ENCODE measurements at regions not wholly inside any gene's neighbourhood (a gene's known extent, or its start where the extent isn't known, plus 50 kb on each side); places are given as distances from the start of the nearest gene placed in this dataset.
A peak's percentile ranks its signal among the peaks of the same experiment; 100 is the strongest.

- no peak for DNase-seq
Observed at GRCh38 chr4:108398316-108398715, 222.1 kb upstream of the RPL34 start.

- no peak for DNase-seq
Observed at GRCh38 chr4:108397850-108398249, 222.5 kb upstream of the RPL34 start.

DNA sequence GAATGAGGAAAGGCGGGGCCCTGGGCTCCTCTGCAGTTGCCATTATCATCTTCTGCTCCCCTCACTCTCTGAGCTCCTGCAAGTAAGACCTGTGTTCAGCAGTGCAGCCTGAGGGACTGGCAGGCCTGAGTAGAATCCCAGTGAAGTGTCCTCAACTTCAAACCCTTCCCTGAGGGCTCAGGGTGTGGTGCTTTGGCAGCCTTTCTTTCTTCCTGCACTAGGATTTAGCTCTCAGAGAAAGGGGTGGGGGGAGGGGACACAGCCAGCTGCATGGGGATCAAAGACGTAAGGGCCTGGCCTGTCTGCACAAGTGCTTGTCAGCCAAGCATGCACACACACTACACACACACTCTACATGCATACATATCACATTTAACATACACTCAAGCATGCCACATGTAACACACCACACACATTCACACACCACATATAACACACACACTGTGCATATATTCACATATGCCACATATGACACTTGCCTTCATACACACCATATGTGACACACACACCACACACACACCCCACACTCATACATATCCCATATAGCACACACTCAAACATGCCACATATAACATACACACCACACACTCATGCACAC lies 223.4 kb upstream of the RPL34 start:
- DNase-seq: peak; percentile 25

- DNase-seq: no peak
Observed at GRCh38 chr4:108395786-108396185, 224.6 kb upstream of the RPL34 start.

- no peak for DNase-seq
Observed at GRCh38 chr4:108393890-108394472, 225.2 kb upstream of the LEF1 start.

GRCh38 chr4:108391701-108392455 lies 223.1 kb upstream of the LEF1 start:
- DNase-seq: no peak

DNA sequence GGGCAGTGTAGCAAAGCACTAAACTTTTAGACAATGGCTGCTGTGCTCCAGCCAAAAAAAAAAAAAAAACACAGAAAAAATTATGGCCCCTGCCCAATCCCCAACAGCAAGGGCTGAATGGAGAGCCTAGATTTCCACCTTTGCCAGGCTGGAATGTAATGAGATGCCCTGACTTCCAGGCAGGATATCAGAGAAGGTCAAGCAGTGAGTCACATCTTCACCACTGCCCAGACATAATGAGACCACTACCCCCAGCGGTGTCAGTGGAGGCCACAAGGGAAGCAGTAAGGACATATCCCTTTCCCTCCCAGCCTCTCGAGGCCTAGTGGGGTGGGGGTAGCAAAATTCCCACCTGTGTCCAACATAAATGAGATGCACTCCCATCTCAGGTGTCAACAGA lies 216.3 kb upstream of the LEF1 start:
- no peak for DNase-seq

DNA sequence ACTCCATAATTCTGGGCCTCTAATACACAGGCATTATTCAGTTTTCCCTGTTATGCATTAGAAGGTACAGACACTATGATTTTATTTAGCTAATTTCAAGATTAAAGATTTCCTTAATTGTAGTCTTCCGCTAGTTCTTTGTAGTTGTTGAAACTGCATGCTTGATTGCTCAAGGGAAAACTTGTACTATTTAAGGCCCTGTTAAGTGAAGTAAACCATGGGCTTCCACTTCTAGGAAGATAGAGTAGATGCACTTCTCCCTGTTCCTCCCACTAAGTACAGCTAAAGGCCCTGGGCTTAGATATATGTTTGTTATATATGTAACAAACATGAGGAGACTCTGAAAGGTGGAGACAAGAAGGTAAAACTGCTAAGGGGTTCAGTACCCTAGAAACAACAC lies 215.8 kb upstream of the LEF1 start:
- no peak for DNase-seq

GRCh38 chr4:108383157-108383556 lies 214.4 kb upstream of the LEF1 start:
- no peak for DNase-seq

DNA sequence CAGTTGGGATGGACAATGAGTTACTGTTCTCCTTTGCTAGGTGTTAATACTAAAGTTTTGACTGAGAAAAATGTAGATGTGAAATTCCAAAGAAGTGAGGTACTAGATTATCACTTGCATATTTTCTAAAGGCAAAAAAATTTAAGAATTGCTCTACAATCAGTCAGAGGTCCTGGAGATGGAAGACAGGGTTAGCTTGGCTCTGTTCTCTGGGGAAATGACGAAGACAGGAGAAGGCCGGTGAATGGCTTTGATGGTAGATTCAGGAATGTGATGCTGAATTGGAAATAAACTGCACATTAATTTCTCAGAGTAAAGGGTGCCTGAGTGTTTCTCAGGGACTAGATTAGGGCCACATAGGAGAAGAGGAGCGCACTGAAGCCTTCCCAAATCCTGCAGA lies 214.0 kb upstream of the LEF1 start:
- DNase-seq: no peak

GRCh38 chr4:108378164-108378563 lies 209.4 kb upstream of the LEF1 start:
- DNase-seq: no peak

- no peak for DNase-seq
Observed at GRCh38 chr4:108377021-108377420, 208.3 kb upstream of the LEF1 start.

GRCh38 chr4:108375434-108375833 lies 206.7 kb upstream of the LEF1 start:
- DNase-seq: no peak

DNA sequence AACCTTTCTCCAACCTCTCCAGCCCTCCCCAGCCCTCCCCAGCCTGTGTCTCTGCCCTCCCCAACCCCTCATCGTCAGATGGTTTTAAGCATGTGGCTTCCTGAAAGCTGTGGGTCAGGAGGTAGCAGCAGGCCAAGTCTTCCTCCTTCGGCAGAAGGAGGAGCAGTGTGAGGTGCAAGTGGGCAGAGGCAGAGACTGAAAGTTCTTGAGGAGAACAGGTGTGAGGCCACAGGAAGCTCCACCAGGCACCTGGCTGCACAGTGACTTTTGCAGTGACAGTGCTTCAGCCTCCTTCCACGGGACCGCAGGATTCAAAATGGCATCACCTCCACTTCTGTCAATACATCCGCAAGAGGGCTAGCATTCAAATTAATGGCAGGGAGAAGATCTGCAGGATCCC lies 203.9 kb upstream of the LEF1 start:
- DNase-seq: no peak

GRCh38 chr4:108371282-108371681 lies 202.6 kb upstream of the LEF1 start:
- DNase-seq: no peak

DNA sequence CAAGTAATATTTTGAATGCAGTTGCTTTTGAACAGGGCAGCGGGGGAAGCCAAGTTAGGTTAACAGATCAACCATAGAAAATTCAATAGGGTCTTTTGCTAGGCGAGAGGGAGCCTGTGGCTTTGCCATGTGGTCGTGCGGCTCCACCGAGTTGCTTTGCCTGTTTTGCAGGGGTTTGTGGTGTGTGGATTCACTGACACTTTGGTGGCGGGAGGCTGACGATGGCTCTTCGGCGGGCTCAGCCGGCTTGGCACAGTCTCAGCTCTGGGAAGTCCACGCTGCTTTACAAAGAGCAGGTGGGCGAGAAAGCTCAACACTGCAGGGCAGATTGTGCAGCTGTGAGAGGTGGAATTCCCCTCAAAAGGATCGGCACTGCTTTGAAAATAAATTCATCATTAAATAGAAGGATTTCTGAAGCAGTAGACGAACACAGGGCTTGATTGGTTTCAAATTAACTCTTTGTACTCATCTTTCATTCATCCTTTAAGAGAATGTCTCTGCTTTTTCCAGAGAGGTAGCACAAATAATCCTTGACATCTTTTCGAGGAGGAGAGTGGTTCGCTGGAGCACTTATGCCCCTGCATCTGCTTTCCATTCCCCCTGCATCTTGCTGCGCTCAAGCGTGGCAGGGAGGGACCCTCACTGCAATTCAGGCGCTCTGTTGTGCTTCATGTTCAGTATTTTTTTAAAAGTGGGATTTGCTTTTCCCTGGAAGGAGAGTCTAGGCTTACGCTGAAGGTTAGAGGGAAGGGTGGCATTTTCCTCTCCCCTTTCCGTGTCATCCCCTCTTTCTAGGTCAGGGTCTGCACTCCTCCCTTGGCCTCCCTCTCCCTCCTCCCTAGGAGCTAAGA lies 201.8 kb upstream of the LEF1 start:
- DNase-seq: no peak

DNA sequence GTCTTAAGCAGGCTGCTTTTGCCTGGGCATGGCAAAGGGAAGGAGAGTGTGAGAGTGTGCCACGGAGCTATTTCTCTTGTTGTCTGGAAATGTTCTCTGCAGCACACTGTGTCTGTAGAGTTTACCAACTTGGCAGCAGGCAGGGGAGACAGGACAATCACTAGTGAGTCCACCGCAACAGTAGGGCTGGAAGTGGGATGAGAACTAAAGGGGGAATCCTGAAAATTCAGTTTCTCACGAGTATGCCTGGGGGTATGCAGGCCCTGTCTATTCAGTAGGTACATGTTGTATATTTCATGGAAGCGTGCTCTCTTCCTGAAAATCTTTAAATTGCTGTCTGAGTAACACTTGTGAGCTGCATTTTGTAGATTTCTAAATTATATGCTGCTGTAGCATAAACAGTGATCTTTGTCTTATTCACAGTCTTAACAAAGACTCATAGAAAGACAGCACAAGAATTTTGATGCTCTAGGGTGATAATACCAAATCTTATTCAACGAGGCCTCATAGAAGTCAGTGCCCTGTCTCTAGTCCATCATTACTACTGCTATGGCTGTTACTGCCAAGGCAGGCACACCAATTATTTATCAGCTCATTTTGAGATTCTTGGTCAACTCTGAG lies 200.4 kb upstream of the LEF1 start:
- DNase-seq: no peak

DNA sequence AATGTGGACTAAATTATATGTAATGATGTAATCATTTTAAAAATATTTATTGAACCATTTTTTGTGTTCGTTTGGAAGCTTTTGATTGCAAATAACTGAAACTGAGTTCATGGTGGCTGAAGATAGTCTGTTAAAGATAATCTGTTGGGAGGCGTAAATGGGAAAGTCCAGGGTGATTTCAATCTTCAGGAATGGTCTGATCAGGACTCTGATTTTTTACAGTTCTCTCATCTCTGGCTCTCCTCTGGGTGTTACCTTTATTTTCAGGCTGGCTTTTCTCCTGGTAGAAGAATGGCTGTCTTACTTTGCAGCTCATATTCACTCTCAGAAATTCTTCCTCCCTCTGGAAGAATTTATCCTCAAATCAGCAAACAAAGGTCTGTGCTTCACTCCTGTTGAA lies 199.0 kb upstream of the LEF1 start:
- DNase-seq: no peak

DNA sequence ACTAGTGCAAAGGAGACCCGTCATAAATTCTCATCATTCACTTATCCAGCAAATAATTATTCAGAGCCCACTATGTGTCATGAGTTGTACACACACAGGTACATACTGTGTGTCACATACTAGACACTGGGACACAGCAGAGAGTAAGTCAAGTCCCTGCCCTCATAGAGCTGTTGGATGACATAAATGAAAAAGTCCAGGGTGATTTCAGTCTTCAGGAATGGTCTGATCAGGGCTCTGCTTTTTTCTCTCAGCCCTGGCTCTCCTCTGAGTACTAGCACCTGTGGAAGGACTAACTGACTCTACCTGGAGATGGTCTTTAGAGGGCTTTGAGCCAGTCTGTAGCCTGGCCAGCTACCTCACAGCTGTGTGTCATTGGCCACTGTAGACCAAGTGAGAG lies 198.0 kb upstream of the LEF1 start:
- DNase-seq: no peak

GRCh38 chr4:108365551-108365950 lies 196.8 kb upstream of the LEF1 start:
- no peak for DNase-seq

DNA sequence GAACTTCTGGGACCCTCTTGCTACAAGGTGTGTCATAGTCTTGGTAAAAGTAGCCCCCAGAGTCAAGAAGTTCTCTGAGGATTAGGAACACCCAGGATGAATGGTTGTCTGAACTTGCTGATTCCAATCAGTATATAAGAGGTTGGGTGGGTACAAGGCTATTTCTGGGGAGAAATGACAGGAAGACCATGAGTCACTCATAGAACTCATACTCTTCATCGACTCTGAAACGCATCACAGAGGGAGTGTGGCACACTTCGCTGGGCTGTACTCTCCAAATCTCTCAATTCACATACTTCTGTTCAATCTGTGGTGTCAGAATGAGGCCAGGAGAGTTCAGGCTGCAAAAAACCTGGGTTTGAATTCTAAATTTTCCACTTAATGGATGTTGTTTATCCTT lies 193.2 kb upstream of the LEF1 start:
- no peak for DNase-seq

DNA sequence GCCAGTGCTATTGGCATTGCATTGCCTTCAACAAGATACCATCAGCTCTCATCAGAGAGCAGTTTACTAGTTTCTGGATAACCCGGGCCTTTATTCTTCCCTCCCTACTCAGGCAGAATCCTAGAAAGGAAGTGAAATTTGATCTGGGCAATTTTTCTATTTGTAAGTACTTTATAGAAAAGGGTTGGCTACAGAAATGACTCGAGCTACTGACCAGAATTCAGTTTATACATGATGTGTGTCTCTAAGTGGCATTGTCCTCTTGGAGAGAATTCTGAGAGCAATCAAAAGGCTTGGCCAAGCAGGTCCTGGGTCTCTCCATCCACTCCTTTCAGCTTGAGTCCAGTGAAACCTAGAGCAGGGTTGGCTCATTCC lies 192.7 kb upstream of the LEF1 start:
- no peak for DNase-seq

DNA sequence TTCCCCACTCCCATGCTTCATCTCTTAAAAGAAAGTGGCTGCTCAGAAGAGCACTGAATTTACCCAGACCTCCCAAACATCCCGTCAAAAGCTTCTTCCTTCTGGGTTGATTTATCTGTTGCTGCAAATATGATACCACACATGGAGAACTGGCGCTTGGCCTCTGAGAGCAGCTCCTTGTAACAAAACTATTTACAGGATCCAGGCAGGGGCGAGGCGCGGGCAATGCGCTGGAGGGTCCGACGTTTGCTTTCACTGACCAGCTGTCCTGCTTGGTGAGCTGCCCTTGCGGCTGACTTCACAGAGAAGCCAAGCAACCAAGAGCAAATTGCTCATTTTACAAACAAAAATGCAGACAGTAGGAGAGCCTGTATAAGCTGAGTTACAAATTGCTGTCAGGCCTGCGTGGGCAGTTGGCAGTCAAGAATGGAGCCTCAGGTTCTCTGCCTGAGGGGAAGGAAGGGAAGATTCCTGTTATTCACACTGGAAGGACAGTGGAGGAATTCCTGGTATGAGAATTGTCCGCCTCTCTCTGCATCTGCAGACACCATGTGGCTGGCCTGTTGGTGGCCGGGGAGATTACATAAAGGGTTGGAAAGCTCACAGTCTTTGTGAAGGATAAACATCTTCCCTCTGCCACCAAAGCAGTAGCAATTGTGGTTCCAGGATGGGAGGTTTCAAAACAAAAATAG lies 192.2 kb upstream of the LEF1 start:
- no peak for DNase-seq
